GM15510 (cell line): ENCODE measurements at regions not wholly inside any gene's neighbourhood (a gene's known extent, or its start where the extent isn't known, plus 50 kb on each side); places are given as distances from the start of the nearest gene placed in this dataset.

ENCODE experiments used
- POLR2A ChIP-seq: IDR thresholded peaks from 3 replicates; pipeline ENCODE4 v1.6.1; 2011; ENCODE audit warnings: borderline replicate concordance; ENCODE audit not compliant: insufficient read length; ENCODE audit errors: extremely low read depth

DNA sequence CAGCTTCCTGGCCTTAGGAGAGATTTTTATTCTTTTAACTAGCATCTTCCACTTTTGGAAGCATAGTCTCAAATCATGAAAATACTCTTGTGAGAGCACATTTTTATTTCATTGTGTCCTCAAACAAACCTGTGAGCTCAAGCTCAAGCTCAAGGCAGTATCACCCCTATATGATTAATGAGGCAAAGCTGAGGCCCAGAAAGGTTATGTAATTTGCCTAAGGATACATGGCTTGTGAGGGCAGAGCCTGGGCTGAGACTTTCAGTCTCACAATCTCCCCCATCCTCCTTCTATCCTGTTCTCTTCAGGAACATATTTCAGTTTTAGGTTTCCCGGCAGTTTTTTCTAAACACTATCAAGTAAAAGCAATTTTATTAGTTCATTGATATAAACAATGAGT lies 359.5 kb downstream of the PTEN start:
- no peak for TF ChIP-seq POLR2A
